GM19455 (cell line): ENCODE measurements at regions not wholly inside any gene's neighbourhood (a gene's known extent, or its start where the extent isn't known, plus 50 kb on each side); places are given as distances from the start of the nearest gene placed in this dataset.

ENCODE experiments used
- ATAC-seq: cut with Tn5 transposase; IDR thresholded peaks from one replicate; pipeline ENCODE4 v1.9.1; 2021; ENCODE audit not compliant: unreplicated experiment

DNA sequence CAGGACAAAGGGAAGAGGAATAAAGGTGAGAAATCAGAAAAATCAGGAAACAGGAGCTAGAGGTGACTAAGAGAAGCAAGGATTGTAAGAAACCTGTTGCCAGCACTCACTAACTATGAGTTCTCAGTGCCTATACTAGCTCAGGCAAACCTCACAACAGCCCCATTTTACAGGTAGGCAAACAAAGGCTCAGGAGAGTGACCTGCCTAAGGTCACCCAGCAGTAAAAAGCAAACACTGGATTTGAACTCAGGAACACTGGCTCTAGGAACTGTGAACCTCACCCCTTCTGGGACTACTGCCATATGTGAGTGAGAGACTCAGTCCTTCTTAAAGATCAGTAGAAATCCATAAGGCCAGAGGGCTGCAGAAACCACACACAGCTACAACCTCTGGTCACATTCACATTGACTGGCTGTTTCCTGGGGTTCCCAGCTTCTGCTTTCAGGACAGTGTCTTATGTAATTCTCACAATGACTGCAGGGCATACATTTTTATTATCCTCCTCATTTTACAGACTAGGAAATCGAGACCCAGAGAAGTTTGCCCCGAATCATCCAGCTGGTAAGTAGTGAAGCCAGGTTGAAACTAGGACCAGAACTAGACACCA lies 80.7 kb upstream of the MAFB start:
- ATAC-seq, result no peak

DNA sequence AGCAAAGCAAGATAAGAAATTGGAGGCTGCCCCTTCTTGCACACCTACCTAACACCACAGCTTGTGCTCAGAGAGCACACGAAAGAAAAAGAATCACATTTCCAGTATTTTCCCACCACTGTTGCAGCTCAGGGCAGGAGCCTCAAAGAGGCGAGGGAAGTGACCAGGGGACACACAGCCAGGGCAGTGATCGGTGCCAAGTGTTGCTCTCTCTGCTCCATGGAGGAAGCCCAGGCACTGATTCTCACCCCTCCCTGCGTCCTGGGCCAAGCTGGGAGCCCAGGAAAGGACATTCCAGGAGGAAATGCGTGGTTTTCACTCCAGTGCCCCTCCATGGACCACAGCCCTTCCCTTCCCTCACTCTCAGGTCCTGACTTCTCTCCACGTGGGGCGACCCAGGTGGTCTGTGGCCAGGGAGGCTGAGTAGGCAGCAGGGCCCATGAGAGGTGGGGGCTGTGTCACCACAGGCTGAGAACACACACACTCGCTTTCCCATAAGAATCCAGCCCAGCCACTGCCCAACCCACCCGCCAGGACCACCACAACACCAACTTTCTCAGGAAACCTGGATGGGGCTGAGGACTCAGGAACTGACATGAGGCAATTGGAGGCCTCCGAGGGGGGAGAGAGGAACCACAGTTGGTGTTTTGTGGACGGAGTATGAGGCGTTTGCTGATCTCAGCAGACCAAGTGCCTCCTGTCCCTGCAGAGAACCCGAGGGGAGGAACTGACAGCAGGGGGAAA lies 81.7 kb upstream of the MAFB start:
- ATAC-seq, result no peak

GRCh38 chr20:40771308-40771610 lies 82.2 kb upstream of the MAFB start:
- no peak for ATAC-seq

GRCh38 chr20:40771848-40772511 lies 82.9 kb upstream of the MAFB start:
- ATAC-seq, result no peak

DNA sequence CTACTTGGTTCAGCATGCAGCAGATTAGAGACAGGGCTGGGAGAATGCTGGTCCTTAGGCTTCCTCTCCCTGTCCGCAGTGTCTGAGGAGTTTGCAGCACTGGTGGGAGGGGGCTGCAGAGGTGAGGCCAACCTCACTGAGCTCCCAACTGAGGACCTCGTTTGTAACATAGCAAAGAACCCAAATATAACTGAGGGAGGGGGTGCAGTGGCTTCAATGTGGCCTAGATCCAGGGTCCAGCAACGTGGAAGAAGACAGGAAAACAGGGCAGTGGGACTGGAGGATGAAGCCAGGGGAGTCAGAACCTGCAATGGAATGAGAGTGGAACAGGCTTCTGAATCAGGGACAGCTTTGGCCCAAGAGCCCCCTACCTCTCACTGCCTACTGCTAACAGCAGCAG lies 84.3 kb upstream of the MAFB start:
- ATAC-seq, result no peak

DNA sequence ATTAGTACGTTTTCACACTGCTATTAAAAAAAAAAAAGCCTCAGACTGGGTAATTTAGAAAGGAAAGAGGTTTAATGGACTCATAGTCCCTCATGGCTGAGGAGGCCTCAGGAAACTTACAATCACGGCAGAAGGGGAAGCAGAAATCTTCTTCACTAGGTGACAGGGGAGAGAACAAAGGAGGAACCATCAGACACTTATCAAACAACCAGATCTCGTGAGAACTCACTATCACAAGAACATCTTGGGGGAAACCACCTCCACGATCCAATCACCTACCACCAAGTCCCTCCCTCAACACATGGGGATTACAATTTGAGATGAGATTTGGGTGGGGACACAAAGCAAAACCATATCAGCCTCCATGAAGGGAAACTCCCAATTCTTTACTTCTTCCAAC lies 85.2 kb upstream of the MAFB start:
- no peak for ATAC-seq

GRCh38 chr20:40775561-40776146 lies 86.6 kb upstream of the MAFB start:
- no peak for ATAC-seq

DNA sequence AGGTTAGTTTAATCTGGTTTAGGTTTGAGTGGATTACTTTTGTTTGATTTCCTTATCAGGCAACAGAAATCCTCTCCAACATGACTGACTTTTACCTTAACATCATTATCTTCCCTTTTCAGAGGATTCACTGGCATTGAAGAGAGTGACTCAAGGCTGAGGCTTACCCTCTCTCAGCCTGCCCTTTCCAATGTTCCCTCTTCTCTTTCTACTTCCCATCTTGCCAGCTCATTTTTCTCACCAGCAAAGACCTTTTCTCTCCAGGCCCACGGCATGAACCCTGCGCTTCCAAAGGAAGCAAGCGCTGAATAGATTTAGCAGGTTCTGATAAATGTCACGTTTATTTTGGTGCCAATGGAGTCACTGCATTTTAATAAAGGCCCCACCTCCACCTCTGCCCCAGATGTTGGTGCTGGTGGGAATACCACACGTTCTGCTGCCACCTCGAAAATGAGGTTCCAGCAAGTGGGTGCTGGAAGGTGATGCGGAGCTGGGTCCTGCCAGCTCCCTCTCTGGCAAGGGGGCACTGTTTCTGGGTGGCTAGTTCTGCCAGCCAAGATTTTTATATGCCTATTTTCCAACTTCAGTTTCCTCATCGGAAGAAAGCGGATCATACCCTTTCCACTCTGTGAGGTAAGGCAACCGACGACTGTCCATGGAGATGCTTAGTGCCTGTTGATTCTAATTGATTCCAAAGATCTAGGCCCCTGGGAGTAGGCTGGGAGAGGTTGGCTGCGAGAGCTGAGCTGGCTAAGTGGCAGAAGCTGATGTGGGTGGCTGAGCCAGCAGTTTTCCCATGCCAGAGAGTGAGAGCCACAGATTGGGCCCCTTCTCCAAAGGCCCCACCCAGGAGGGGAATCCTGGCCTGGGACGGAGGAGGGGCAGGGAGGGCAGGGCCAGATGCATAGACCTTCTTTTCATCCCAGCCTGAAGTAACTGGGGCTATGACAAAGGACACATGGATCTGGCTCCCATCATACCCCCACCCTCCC lies 87.7 kb upstream of the MAFB start:
- no peak for ATAC-seq

DNA sequence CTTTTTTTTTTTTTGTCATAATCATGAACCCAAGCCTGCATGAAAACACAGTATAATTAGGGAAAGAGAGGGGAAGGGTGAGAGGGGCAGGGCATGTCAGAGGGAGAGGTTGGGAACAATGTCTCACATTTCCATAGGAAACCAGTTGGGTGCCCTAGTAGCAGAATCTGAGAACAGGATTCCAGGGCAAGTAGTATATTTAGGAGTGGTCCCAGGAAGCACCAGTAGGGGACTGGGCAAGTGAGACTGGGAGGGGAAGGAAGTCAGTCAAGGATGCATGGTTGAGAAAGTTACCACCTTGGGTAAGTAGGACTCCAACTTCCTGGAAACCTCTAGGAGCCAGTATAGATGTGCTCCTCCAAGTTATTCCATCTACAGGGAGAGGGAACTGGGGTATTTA lies 88.6 kb upstream of the MAFB start:
- no peak for ATAC-seq

DNA sequence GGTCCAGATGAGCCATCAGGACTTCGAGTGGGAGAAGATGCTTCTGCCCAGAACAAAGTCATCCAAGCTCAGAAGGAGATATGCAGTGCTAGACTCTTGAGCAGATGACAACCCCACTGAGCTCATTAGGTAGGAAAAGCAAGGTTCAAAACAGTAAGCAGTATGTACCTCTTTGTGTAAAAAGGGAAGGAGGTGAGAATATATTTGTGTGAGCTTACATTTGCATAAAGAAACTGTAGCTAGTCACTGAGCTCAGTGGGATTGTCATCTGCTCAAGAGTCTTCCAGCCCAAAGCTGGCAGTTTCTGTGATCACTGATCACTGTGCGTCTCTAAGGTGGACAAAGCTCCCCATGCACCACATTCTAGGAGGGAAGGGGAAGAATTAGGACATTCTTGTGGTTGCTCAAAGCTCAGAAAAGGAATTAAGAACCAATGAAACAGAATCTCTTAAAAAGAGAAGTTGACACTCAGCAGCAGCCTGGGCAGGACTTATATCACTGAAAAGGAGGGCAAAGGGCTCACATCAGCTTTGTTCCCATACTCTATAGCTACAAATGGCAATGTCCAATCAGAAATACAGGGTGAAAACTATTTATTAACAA lies 90.0 kb upstream of the MAFB start:
- no peak for ATAC-seq

DNA sequence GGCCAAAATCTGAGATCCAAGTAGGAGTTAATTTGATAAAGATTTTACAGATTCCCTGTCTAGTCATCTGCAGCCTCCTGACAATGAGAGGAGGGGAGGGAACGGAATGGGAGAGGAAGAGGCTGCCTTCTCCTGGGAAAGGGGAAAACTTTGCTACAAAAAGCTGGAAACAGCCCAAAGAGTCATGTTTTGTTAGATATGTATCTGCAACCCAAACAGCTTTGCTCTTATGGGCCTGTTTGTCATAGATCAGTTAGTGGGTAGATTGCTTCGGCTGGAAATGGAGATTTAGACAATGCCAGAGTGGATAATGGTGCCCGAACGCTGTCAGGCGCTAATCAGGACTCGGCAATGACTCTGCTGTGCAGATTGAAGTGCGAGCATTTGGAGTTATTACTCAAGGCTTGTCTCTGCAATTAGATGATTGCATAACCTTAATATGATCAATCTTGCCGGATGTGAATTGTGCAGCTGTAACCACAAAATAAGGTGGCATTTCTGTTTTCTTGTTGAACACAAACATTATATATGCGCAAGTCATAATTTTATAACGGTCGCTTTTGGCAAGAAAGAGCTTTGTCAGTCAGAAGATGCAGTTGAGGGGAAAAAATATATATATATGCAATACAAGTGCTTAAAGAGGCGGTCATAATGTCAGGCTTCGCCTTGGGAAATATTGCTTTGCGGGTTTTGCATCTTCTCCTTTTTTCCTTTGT lies 92.4 kb upstream of the MAFB start:
- no peak for ATAC-seq

DNA sequence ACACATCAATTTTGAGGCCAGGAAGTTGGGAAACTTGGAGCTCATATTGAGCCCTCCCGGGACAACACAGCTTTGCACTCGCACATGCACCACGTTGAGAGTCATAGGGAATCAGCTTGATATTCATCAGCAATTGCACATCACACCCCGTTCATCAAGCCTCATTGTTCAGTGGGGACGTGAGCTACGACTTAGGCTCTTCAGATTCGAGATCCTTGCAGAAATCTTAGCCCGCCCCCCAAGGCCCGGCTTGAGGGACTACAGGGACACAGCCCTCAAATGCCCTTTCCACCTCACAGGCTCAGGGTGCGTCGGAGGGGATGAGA lies 93.0 kb upstream of the MAFB start:
- no peak for ATAC-seq

GRCh38 chr20:40785346-40785745 lies 96.3 kb upstream of the MAFB start:
- ATAC-seq, result no peak

GRCh38 chr20:40786336-40786735 lies 97.3 kb upstream of the MAFB start:
- ATAC-seq, result no peak

- ATAC-seq, result no peak
Observed at GRCh38 chr20:40787941-40788340, 98.9 kb upstream of the MAFB start.

DNA sequence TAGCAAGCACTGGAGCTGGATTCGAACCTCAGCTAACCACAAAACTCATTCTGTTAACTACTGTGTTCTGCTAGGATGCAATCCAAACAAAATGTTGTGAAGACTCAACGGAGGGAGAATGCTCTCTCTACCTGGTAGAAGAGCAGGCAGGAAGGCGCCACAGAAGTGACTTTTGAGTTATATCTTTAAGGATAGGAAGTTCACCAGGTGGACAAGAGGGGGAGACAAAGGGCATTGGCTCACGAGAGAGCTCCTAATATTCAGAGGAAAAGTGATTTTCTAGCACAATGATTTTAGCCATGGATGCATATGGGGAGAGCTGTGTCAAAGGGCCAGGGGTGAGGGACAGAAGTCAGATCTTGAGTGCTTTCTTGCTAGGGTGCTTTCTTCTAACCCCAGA lies 108.4 kb upstream of the MAFB start:
- ATAC-seq, result no peak

GRCh38 chr20:40798066-40798465 lies 109.0 kb upstream of the MAFB start:
- no peak for ATAC-seq

DNA sequence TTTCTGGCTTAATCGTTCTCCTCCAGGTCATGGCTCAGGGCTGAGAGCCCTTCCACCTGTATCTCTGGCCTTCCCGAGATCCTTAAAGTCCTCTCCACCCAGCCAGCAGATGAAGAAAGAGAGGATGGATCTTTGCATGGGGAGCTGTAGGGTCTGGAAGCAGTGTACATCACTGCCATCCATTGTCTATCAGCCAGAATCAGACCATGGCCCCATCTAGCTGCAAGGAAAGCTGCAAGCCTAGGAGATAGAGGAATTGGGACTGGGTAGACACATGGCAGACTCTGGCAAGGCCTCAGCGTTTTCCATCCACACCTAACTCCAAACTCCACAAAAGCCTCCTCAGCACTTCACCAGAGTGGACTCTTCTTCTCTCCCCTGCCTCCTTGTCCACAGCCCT lies 113.8 kb upstream of the MAFB start:
- no peak for ATAC-seq

DNA sequence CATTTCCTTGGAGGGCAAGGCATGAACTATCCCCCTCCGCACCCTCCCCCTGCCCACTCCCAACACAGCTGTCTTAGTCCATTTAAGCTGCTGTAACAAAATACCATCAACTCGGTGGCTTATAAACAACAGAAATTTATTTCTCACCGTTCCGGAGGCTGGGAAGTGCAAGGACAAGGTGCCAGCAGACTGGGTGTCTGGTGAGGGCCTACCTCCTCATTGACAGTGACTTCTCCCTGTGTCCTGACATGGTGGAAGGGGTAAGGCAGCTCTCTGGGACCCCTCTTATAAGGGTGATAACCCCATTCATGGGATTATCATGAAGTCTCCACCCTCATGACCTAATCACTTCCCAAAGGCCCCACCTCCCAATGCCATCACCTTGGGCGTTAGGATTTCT lies 114.3 kb upstream of the MAFB start:
- ATAC-seq, result no peak

DNA sequence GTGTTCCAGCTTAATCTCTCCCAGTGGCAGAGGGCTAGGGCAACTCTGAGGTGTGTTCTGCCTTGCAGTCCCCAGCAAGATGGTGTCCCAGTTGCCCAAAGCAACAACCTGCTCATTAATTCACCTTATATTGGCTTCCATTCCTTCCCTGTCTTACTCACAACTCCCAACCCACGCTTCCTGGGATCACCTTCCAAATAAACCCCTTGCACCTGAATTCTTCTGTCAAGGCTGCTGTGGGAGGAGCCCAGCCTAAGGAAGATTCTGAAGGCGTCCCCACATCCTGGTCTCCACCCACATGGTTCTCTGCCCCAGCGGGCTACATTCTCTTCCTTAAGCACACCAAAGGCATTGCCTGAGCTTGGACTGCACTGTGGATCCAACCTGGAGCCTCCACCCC lies 116.6 kb upstream of the MAFB start:
- no peak for ATAC-seq
